ENCODE measurements at regions not wholly inside any gene's neighbourhood (a gene's known extent, or its start where the extent isn't known, plus 50 kb on each side); places are given as distances from the start of the nearest gene placed in this dataset.

DNA sequence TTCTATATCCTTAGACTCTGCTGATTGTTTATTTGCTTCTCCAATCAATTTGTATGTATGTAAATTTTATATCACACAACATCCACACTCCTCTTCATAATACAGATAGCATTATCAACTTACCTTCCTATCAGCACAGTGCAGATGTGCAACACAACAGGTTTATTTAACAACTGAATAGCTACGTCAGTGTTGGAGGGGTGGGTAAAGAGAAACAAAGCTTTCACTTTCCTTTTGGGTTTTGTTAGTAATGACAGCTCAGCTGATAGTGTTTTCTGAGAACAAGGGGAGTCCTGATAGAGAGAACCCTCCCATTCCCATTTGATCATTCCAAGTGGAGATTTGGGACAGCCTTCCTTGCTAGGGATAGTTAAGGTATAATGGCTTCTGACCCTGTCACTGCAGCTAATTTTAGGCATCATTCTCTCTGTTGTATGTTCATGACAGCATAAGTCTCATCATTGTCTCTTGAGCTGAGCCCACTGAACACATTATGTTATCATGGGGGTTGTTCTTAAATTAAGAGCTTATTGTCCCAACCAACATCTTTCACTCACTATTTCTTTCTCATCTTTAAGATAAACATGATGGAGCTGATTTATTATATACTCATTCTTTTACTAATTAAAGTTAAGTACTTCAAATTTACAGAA lies 227.7 kb downstream of the GPD2 start:
- intact Hi-C loops (cut with micrococcal nuclease), result no loop called here
- peak overlapping the region in 1 of 7 donors; percentile 51 for H3K27ac Mint-ChIP-seq
- peak overlapping the region; percentile 7 to 73 (median 16) for H3K4me3 Mint-ChIP-seq

DNA sequence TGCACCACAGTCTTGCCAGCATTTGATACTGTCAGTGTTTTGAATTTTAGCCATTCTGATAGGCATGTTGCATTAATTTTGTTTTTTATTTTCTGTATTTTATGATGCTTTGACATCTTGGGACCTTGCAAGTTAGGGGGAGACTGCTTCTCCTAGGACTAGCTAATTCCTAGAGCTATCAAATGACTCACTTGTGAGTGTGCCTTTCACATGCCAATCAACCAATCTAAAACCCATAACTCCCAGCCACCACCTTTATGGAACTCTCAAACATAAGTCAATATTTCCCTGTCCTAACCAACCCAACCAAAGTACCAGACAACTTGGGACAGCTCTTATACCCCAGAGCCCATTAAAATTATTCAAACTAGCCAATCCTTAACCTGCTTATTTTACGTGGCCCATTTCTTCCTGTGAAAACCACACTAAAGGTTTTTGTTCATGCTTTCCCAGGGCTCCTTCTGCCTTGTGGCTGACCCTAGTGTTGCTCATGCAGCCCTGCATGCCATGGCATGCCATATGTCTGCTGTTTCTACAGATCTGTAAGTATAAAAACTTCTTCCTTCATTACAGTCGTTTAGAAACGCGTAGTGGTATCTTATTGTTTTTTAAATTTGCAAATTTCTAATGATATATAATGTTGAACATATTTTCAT lies 230.1 kb downstream of the GPD2 start:
- peaks cover 0 to 11% (median 9%) of the 10 kb centered on the region in 8 donors for H3K9me3 Mint-ChIP-seq
- ChIA-PET POLR2A (ENCODE audit: partially characterized antibody) (no interaction called here), CTCF (ENCODE audit: partially characterized antibody) (no interaction called here)

More for the DNA sequence above, 227.7 kb downstream of the GPD2 start:
- Mint-ChIP-seq H3K36me3 (no peaks in the 10 kb centered on the region), H3K9me3 (peaks cover 0 to 10% (median 7%) of the 10 kb centered on the region in 8 donors), H3K27me3 (peaks cover 0 to 3% of the 10 kb centered on the region in 2 donors), H3K4me1 (peaks cover 0 to 6% (median 2%) of the 10 kb centered on the region in 4 donors)
- ChIA-PET CTCF (ENCODE audit: partially characterized antibody) (no interaction called here), POLR2A (ENCODE audit: partially characterized antibody) (no interaction called here)
- H3K4me3 ChIP-seq (ENCODE audit: low read length in 2 of 2), result no peak overlapping the region
- no peaks in the 10 kb centered on the region for H3K9me3 ChIP-seq (ENCODE audit: control insufficient read depth in 1 of 2, low read length in 2 of 2)
- H3K4me1 ChIP-seq (ENCODE audit: insufficient read depth, low read length), result no peaks in the 10 kb centered on the region
- peak in 1 of 5 donors; percentile 11 for DNase-seq
- no peak overlapping the region for H3K27ac ChIP-seq (ENCODE audit: low read depth, low read length)
- no peaks in the 10 kb centered on the region for H3K27me3 ChIP-seq (ENCODE audit: insufficient read depth, low read length)
- H3K36me3 ChIP-seq (ENCODE audit: insufficient read depth, low read length), result no peaks in the 10 kb centered on the region

DNA sequence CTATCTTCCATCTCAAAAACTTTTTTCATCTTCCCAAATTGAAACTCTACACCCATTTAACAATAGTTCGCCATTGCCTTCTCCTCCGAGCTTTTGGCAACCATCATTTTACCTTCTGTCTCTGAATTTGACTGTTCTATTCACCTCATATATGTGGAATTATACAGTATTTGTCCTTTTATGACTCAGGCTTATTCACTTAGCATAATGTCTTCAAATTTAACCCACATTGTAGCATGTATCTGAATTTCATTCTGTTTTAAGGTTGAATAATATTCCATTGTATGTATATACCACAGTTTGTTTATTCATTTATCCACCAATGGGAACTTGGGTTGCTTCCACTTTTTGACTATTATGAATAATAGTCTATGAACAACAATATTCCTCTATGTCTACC lies 233.9 kb downstream of the GPD2 start:
- no peak overlapping the region for H3K27ac ChIP-seq (ENCODE audit: low read depth, low read length)
- no peak overlapping the region for H3K27ac Mint-ChIP-seq
- no peak for DNase-seq
- H3K4me3 ChIP-seq (ENCODE audit: low read length in 2 of 2), result no peak overlapping the region
- H3K36me3 Mint-ChIP-seq, result no peaks in the 10 kb centered on the region
- no peak overlapping the region for H3K4me3 Mint-ChIP-seq
- POLR2A ChIA-PET (ENCODE audit: partially characterized antibody), result no interaction called here
- no peaks in the 10 kb centered on the region for H3K4me1 Mint-ChIP-seq
- H3K27me3 ChIP-seq (ENCODE audit: insufficient read depth, low read length), result no peaks in the 10 kb centered on the region
- intact Hi-C loops (cut with micrococcal nuclease), result no loop called here
- CTCF ChIA-PET (ENCODE audit: partially characterized antibody), result no interaction called here
- H3K9me3 Mint-ChIP-seq, result peaks cover 0 to 11% (median 9%) of the 10 kb centered on the region in 8 donors
- H3K9me3 ChIP-seq (ENCODE audit: control insufficient read depth in 1 of 2, low read length in 2 of 2), result no peaks in the 10 kb centered on the region
- no peaks in the 10 kb centered on the region for H3K36me3 ChIP-seq (ENCODE audit: insufficient read depth, low read length)
- peaks cover 0 to 6% of the 10 kb centered on the region in 2 donors for H3K27me3 Mint-ChIP-seq
- no peaks in the 10 kb centered on the region for H3K4me1 ChIP-seq (ENCODE audit: insufficient read depth, low read length)

More for the DNA sequence above, 230.1 kb downstream of the GPD2 start:
- Histone ChIP-seq H3K27me3 (ENCODE audit: insufficient read depth, low read length) (no peaks in the 10 kb centered on the region), H3K27ac (ENCODE audit: low read depth, low read length) (no peak overlapping the region), H3K36me3 (ENCODE audit: insufficient read depth, low read length) (no peaks in the 10 kb centered on the region), H3K4me3 (ENCODE audit: low read length in 2 of 2) (no peak overlapping the region), H3K9me3 (ENCODE audit: control insufficient read depth in 1 of 2, low read length in 2 of 2) (no peaks in the 10 kb centered on the region), H3K4me1 (ENCODE audit: insufficient read depth, low read length) (no peaks in the 10 kb centered on the region)
- DNase-seq, result no peak
- Mint-ChIP-seq H3K27ac (no peak overlapping the region), H3K36me3 (no peaks in the 10 kb centered on the region), H3K27me3 (no peaks in the 10 kb centered on the region), H3K4me3 (no peak overlapping the region), H3K4me1 (peaks cover 0 to 6% (median 2%) of the 10 kb centered on the region in 4 donors)
- intact Hi-C loops (cut with micrococcal nuclease), result no loop called here

DNA sequence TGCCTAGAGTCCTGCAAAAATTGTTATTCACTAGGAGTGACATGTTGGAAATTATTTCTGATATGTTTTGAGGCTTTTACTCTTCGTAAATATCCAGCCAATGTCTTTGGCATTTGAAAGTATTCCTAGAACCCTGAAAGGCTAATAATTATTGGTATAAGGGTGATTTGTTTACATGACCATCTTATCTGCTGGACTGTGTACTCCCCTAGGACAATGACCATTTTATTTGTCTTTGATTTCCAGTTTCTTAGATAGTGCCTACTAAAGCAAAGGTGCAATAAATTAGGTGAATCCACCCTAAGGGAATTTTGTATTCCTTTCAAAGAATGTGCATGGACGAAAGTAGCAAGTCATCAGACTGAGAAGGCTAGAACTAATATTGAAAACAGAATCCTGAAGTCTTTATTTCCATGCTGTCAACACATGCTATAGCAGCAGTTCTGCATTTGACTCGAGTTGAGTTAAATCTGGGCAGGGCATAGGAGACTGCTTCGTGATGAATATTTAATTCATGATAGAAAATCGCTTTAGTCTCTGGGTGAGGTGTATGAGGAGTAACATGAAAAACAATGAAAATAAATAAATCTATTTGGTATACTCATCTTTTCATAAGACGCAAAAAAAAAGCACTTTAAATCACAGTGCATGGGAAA lies 235.7 kb downstream of the GPD2 start:
- H3K27ac ChIP-seq (ENCODE audit: low read depth, low read length), result no peak overlapping the region
- no peaks in the 10 kb centered on the region for H3K27me3 ChIP-seq (ENCODE audit: insufficient read depth, low read length)
- Mint-ChIP-seq H3K36me3 (no peaks in the 10 kb centered on the region), H3K4me1 (no peaks in the 10 kb centered on the region), H3K4me3 (no peak overlapping the region), H3K9me3 (peaks cover 0 to 10% (median 9%) of the 10 kb centered on the region in 8 donors), H3K27me3 (peaks cover 1 to 6% of the 10 kb centered on the region in 2 donors), H3K27ac (no peak overlapping the region)
- intact Hi-C loops (cut with micrococcal nuclease), result no loop called here
- DNase-seq, result no peak
- no peaks in the 10 kb centered on the region for H3K9me3 ChIP-seq (ENCODE audit: control insufficient read depth in 1 of 2, low read length in 2 of 2)
- H3K4me1 ChIP-seq (ENCODE audit: insufficient read depth, low read length), result no peaks in the 10 kb centered on the region
- POLR2A ChIA-PET (ENCODE audit: partially characterized antibody), result no interaction called here
- CTCF ChIA-PET (ENCODE audit: partially characterized antibody), result no interaction called here
- H3K4me3 ChIP-seq (ENCODE audit: low read length in 2 of 2), result no peak overlapping the region
- no peaks in the 10 kb centered on the region for H3K36me3 ChIP-seq (ENCODE audit: insufficient read depth, low read length)

DNA sequence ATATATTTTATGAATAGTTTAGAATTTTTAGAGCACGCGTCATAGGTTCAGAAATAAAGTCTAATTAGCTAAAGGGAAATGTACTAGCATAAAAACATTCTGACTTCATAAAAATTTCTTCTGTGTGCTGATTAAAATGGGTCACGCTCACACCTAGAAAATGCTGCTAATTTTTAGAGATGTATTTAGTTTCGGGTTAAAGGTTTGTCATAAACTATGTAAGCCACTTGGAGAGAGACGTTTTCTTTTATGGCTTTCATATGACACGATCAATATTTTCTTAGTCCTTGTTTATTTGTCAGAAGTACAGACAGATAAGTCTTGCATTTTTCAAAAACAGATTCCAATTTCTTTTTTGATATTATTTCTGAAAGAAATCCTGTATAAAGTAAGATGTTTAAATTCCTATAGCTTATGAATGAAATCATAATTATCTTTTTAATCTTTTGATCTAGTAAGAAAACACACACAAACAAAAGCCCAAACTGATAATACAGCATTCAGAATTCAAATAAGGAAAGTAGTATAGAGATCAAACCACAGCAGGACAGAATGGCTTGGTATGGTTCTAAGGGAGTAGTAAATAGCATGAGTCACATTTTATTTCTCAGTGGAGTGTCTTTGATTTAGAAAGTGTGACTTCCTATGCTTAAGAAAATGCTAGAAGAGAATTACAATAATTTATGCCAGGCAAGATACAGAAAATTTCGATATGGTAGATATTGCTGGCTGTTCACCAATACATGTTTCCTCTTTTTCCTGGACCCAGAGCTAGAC lies 236.6 kb downstream of the GPD2 start:
- CTCF ChIA-PET (ENCODE audit: partially characterized antibody), result no interaction called here

DNA sequence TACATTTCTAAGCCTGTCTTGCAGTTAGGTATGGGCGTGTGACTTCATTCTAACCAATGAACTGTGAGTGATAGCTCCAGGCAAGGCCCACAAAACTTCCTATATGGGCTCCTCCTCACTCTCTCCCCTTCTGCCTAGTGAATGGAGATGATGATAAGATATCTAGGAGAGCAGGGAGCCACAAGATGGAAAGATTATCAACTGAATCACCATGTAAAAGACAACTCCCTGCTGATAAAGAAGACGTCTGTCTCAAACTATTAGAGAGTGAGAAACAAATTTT lies 237.1 kb downstream of the GPD2 start:
- POLR2A ChIA-PET (ENCODE audit: partially characterized antibody), result no interaction called here
- Histone ChIP-seq H3K27me3 (ENCODE audit: insufficient read depth, low read length) (no peaks in the 10 kb centered on the region), H3K36me3 (ENCODE audit: insufficient read depth, low read length) (no peaks in the 10 kb centered on the region), H3K4me3 (ENCODE audit: low read length in 2 of 2) (no peak overlapping the region), H3K9me3 (ENCODE audit: control insufficient read depth in 1 of 2, low read length in 2 of 2) (no peaks in the 10 kb centered on the region), H3K4me1 (ENCODE audit: insufficient read depth, low read length) (no peaks in the 10 kb centered on the region), H3K27ac (ENCODE audit: low read depth, low read length) (no peak overlapping the region)
- Mint-ChIP-seq H3K4me1 (no peaks in the 10 kb centered on the region), H3K36me3 (no peaks in the 10 kb centered on the region), H3K27ac (no peak overlapping the region), H3K9me3 (peaks cover 0 to 9% (median 6%) of the 10 kb centered on the region in 8 donors), H3K27me3 (peaks cover 1 to 6% of the 10 kb centered on the region in 2 donors), H3K4me3 (no peak overlapping the region)
- intact Hi-C loops (cut with micrococcal nuclease), result no loop called here
- CTCF ChIA-PET (ENCODE audit: partially characterized antibody), result no interaction called here
- DNase-seq, result no peak

More for the DNA sequence above, 236.6 kb downstream of the GPD2 start:
- no peaks in the 10 kb centered on the region for H3K4me1 Mint-ChIP-seq
- H3K27ac Mint-ChIP-seq, result no peak overlapping the region
- peaks cover 1 to 6% of the 10 kb centered on the region in 2 donors for H3K27me3 Mint-ChIP-seq
- H3K4me1 ChIP-seq (ENCODE audit: insufficient read depth, low read length), result no peaks in the 10 kb centered on the region
- POLR2A ChIA-PET (ENCODE audit: partially characterized antibody), result no interaction called here
- no peak overlapping the region for H3K4me3 Mint-ChIP-seq
- no peak overlapping the region for H3K27ac ChIP-seq (ENCODE audit: low read depth, low read length)
- H3K36me3 ChIP-seq (ENCODE audit: insufficient read depth, low read length), result no peaks in the 10 kb centered on the region
- intact Hi-C loops (cut with micrococcal nuclease), result no loop called here
- DNase-seq, result no peak
- H3K4me3 ChIP-seq (ENCODE audit: low read length in 2 of 2), result no peak overlapping the region
- no peaks in the 10 kb centered on the region for H3K36me3 Mint-ChIP-seq
- no peaks in the 10 kb centered on the region for H3K9me3 ChIP-seq (ENCODE audit: control insufficient read depth in 1 of 2, low read length in 2 of 2)
- H3K27me3 ChIP-seq (ENCODE audit: insufficient read depth, low read length), result no peaks in the 10 kb centered on the region
- peaks cover 0 to 10% (median 9%) of the 10 kb centered on the region in 8 donors for H3K9me3 Mint-ChIP-seq

DNA sequence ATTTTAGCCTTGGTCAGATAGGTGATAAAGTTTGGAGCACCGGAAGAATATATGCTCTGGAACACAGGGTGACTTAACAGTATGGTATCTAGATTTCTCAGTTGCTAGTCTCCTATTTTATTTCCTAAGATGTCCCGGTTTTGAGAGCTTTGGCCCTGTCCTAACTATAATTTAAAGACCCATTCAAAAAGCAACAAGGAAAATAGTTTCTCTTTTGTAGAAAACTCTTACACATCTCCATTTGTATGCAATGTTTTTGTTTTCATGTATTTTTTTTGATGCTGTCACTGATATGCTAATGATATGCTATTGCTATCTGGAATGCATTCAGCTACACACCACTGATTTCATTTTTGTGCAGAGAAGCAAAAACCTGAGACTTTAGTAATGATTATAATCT lies 237.8 kb downstream of the GPD2 start:
- H3K27me3 Mint-ChIP-seq, result peaks cover 1 to 6% of the 10 kb centered on the region in 2 donors
- Histone ChIP-seq H3K9me3 (ENCODE audit: control insufficient read depth in 1 of 2, low read length in 2 of 2) (no peaks in the 10 kb centered on the region), H3K36me3 (ENCODE audit: insufficient read depth, low read length) (no peaks in the 10 kb centered on the region), H3K27ac (ENCODE audit: low read depth, low read length) (no peak overlapping the region), H3K27me3 (ENCODE audit: insufficient read depth, low read length) (no peaks in the 10 kb centered on the region), H3K4me1 (ENCODE audit: insufficient read depth, low read length) (no peaks in the 10 kb centered on the region), H3K4me3 (ENCODE audit: low read length in 2 of 2) (no peak overlapping the region)
- no peak overlapping the region for H3K4me3 Mint-ChIP-seq
- no peak for DNase-seq
- H3K4me1 Mint-ChIP-seq, result no peaks in the 10 kb centered on the region
- POLR2A ChIA-PET (ENCODE audit: partially characterized antibody), result no interaction called here
- no peaks in the 10 kb centered on the region for H3K36me3 Mint-ChIP-seq
- peaks cover 0 to 4% (median under 1%) of the 10 kb centered on the region in 8 donors for H3K9me3 Mint-ChIP-seq
- intact Hi-C loops (cut with micrococcal nuclease), result no loop called here
- H3K27ac Mint-ChIP-seq, result no peak overlapping the region
- CTCF ChIA-PET (ENCODE audit: partially characterized antibody), result no interaction called here
